Neural cell (in vitro differentiated cells): ENCODE measurements at regions not wholly inside any gene's neighbourhood (a gene's known extent, or its start where the extent isn't known, plus 50 kb on each side); places are given as distances from the start of the nearest gene placed in this dataset.

ENCODE experiments used
- H2AFZ ChIP-seq: fragments of 200-600, 300-800 bp; sonication (generic), shearing (Covaris generic); 2 replicates; pipeline ENCODE4 v1.6.0; 2014; ENCODE audit warnings: low read depth, mild to moderate bottlenecking, antibody characterized with exemption, low read length, moderate library complexity
- H3F3A ChIP-seq: fragments of 200-600 bp; shearing (Covaris generic); 2 replicates; pipeline ENCODE4 v1.6.1; 2016; ENCODE audit warnings: mild to moderate bottlenecking, moderate library complexity, mixed read lengths, antibody characterized with exemption, low read length; ENCODE audit not compliant: insufficient read depth, poor library complexity, severe bottlenecking
- H3K27ac ChIP-seq: fragments of 200-600, 300-800 bp; sonication (generic), shearing (Covaris generic); 2 replicates; pipeline ENCODE4 v1.5.1; 2014; ENCODE audit warnings: mild to moderate bottlenecking, low read length, moderate library complexity
- H3K27me3 ChIP-seq: fragments of 300-800, 200-600 bp; sonication (generic), shearing (Covaris generic); 2 replicates; pipeline ENCODE4 v1.6.0; 2014; ENCODE audit warnings: mild to moderate bottlenecking, low read depth, low read length, moderate library complexity; ENCODE audit not compliant: insufficient read depth
- H3K36me3 ChIP-seq: fragments of 300-800, 200-600 bp; sonication (generic), shearing (Covaris generic); 2 replicates; pipeline ENCODE4 v1.5.1; 2014; ENCODE audit warnings: mild to moderate bottlenecking, antibody characterized with exemption, low read length, moderate library complexity; ENCODE audit not compliant: insufficient read depth
- H3K4me2 ChIP-seq: fragments of 300-800, 200-600 bp; sonication (generic), shearing (Covaris generic); 2 replicates; pipeline ENCODE4 v1.6.0; 2014; ENCODE audit warnings: mild to moderate bottlenecking, low read length
- H3K4me3 ChIP-seq: fragments of 300-800, 200-600 bp; sonication (generic), shearing (Covaris generic); 2 replicates; pipeline ENCODE4 v1.5.1; 2014; ENCODE audit warnings: mild to moderate bottlenecking, low read length, moderate library complexity
- H3K79me2 ChIP-seq: fragments of 200-600 bp; shearing (Covaris generic); replicated peaks from 2 replicates; pipeline ENCODE4 v1.6.0; 2014; ENCODE audit warnings: mild to moderate bottlenecking, low read length, moderate library complexity; ENCODE audit not compliant: insufficient read depth
- H3K9ac ChIP-seq: fragments of 300-800, 200-600 bp; sonication (generic), shearing (Covaris generic); 2 replicates; pipeline ENCODE4 v1.6.1; 2016; ENCODE audit warnings: mild to moderate bottlenecking, low read length, mixed read lengths
- H3K9me2 ChIP-seq: fragments of 200-600 bp; shearing (Covaris generic); 2 replicates; pipeline ENCODE4 v1.6.1; 2016; ENCODE audit warnings: mild to moderate bottlenecking, low read length, mixed read lengths; ENCODE audit not compliant: insufficient read depth
- H3K9me3 ChIP-seq: fragments of 200-600, 300-800 bp; sonication (generic), shearing (Covaris generic); 2 replicates; pipeline ENCODE4 v1.6.1; 2016; ENCODE audit warnings: mild to moderate bottlenecking, mixed run types, low read length, moderate library complexity, mixed read lengths
- H4K20me1 ChIP-seq: fragments of 200-600 bp; shearing (Covaris generic); 2 replicates; pipeline ENCODE4 v1.6.1; 2016; ENCODE audit warnings: mild to moderate bottlenecking, mixed run types; ENCODE audit not compliant: insufficient read depth
- EP300 ChIP-seq: fragments of 450-650 bp; conservative IDR thresholded peaks from 2 replicates; pipeline ENCODE4 v1.6.1; 2014; ENCODE audit warnings: antibody characterized with exemption, mild to moderate bottlenecking, moderate library complexity; ENCODE audit not compliant: poor library complexity, severe bottlenecking
- EZH2 ChIP-seq: fragments of 200-600, 300-800 bp; shearing (Covaris generic), sonication (generic); IDR thresholded peaks from 2 replicates; pipeline ENCODE4 v1.6.1; 2014; ENCODE audit warnings: antibody characterized with exemption, low read length, borderline replicate concordance, mild to moderate bottlenecking; ENCODE audit not compliant: insufficient read depth, poor library complexity, severe bottlenecking
- MXI1 ChIP-seq: fragments of 450-650 bp; conservative IDR thresholded peaks from 2 replicates; pipeline ENCODE4 v1.6.1; 2014; ENCODE audit warnings: antibody characterized with exemption, mild to moderate bottlenecking; ENCODE audit not compliant: poor library complexity, severe bottlenecking
- POLR2AphosphoS5 ChIP-seq: IDR thresholded peaks from 2 replicates; pipeline ENCODE4 v1.6.1; 2012
- RAD21 ChIP-seq: fragments of 450-650 bp; conservative IDR thresholded peaks from 2 replicates; pipeline ENCODE4 v1.6.1; 2014; ENCODE audit warnings: antibody characterized with exemption, mild to moderate bottlenecking, moderate library complexity
- SMC3 ChIP-seq: fragments of 450-650 bp; conservative IDR thresholded peaks from 2 replicates; pipeline ENCODE4 v1.6.1; 2014; ENCODE audit warnings: antibody characterized with exemption, mild to moderate bottlenecking, moderate library complexity; ENCODE audit not compliant: poor library complexity
- TAF1 ChIP-seq: IDR thresholded peaks from 2 replicates; pipeline ENCODE4 v1.6.1; 2012; ENCODE audit warnings: low read depth
- TF ChIP-seq, protein P1 (sequence below): fragments of 450-650 bp; IDR thresholded peaks from 2 replicates; pipeline ENCODE4 v1.5.1; 2014; ENCODE audit warnings: antibody characterized with exemption, mild to moderate bottlenecking, moderate library complexity; ENCODE audit not compliant: poor library complexity, severe bottlenecking
- TF ChIP-seq, protein P2 (sequence below): IDR thresholded peaks from 2 replicates; pipeline ENCODE4 v1.6.1; 2012; ENCODE audit warnings: borderline replicate concordance

DNA sequence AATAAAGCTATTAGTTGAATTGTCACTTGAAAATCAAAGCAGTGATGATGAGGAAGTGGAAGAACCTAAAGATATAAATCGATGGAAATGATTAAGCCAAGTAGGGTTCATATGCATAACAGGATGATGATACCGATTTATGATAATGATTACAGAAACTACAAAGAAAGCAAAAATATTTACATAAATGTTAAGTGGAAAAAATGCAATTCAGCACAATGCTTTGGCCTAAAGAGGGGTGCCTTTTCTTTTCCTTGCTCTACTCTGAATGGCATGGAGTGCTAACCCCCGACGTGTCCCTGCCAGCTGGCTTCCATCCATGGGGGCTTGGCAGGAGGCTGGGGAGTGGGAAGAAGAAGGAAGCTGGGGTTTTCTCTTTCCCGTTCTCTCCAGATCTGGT is 240.3 kb downstream of the GATA3 start:
- Histone ChIP-seq H3F3A (no peaks in the 10 kb centered on the region), H3K4me2 (no peak overlapping the region), H2AFZ (no peak overlapping the region), H3K27ac (no peak overlapping the region), H3K36me3 (no peaks in the 10 kb centered on the region), H3K4me3 (no peak overlapping the region), H3K27me3 (no peaks in the 10 kb centered on the region), H3K79me2 (no peaks in the 10 kb centered on the region), H4K20me1 (no peaks in the 10 kb centered on the region), H3K9me3 (no peaks in the 10 kb centered on the region), H3K9me2 (no peaks in the 10 kb centered on the region), H3K9ac (no peak overlapping the region)
- TF ChIP-seq, protein P1, sequence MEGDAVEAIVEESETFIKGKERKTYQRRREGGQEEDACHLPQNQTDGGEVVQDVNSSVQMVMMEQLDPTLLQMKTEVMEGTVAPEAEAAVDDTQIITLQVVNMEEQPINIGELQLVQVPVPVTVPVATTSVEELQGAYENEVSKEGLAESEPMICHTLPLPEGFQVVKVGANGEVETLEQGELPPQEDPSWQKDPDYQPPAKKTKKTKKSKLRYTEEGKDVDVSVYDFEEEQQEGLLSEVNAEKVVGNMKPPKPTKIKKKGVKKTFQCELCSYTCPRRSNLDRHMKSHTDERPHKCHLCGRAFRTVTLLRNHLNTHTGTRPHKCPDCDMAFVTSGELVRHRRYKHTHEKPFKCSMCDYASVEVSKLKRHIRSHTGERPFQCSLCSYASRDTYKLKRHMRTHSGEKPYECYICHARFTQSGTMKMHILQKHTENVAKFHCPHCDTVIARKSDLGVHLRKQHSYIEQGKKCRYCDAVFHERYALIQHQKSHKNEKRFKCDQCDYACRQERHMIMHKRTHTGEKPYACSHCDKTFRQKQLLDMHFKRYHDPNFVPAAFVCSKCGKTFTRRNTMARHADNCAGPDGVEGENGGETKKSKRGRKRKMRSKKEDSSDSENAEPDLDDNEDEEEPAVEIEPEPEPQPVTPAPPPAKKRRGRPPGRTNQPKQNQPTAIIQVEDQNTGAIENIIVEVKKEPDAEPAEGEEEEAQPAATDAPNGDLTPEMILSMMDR = no peak
- TF ChIP-seq, protein P2, sequence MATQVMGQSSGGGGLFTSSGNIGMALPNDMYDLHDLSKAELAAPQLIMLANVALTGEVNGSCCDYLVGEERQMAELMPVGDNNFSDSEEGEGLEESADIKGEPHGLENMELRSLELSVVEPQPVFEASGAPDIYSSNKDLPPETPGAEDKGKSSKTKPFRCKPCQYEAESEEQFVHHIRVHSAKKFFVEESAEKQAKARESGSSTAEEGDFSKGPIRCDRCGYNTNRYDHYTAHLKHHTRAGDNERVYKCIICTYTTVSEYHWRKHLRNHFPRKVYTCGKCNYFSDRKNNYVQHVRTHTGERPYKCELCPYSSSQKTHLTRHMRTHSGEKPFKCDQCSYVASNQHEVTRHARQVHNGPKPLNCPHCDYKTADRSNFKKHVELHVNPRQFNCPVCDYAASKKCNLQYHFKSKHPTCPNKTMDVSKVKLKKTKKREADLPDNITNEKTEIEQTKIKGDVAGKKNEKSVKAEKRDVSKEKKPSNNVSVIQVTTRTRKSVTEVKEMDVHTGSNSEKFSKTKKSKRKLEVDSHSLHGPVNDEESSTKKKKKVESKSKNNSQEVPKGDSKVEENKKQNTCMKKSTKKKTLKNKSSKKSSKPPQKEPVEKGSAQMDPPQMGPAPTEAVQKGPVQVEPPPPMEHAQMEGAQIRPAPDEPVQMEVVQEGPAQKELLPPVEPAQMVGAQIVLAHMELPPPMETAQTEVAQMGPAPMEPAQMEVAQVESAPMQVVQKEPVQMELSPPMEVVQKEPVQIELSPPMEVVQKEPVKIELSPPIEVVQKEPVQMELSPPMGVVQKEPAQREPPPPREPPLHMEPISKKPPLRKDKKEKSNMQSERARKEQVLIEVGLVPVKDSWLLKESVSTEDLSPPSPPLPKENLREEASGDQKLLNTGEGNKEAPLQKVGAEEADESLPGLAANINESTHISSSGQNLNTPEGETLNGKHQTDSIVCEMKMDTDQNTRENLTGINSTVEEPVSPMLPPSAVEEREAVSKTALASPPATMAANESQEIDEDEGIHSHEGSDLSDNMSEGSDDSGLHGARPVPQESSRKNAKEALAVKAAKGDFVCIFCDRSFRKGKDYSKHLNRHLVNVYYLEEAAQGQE = no peak
- TF ChIP-seq SMC3 (no peak), EP300 (no peak), TAF1 (no peak), EZH2 (no peak), RAD21 (no peak), POLR2AphosphoS5 (no peak), MXI1 (no peak)

DNA sequence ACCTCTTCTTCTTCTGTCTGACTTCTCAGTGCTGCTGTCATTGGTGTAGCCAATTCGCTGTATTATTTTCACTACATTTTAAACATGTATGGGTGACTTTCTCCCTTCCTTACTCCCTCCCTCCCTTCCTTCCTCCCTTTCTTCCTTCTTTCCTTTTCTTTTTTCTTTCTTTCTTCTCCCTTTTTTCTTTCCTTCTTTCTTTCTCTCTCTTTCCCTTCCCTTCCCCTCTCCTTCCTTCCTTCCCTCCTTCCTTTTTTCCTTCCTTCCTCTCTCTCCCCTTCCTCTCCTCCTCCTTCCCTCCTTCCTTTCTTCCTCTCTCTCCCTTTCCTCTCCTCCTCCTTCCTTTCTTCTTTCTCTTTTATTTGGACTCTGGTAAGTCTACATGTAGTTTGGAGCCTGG is 240.8 kb downstream of the GATA3 start:
- no peak overlapping the region for H3K9ac ChIP-seq
- H3K27me3 ChIP-seq = no peaks in the 10 kb centered on the region
- H3K36me3 ChIP-seq = no peaks in the 10 kb centered on the region

More for the DNA sequence above, 240.8 kb downstream of the GATA3 start:
- TF ChIP-seq EP300 (no peak), RAD21 (no peak), SMC3 (no peak), TAF1 (no peak), POLR2AphosphoS5 (no peak), EZH2 (no peak), MXI1 (no peak)
- TF ChIP-seq, protein P2 = no peak
- TF ChIP-seq, protein P1 = no peak
- Histone ChIP-seq H3K9me3 (no peaks in the 10 kb centered on the region), H3K79me2 (no peaks in the 10 kb centered on the region), H4K20me1 (no peaks in the 10 kb centered on the region), H3F3A (no peaks in the 10 kb centered on the region), H3K27ac (no peak overlapping the region), H3K4me3 (no peak overlapping the region), H3K9me2 (no peaks in the 10 kb centered on the region), H3K4me2 (no peak overlapping the region), H2AFZ (no peak overlapping the region)
